ENCODE measurements at regions not wholly inside any gene's neighbourhood (a gene's known extent, or its start where the extent isn't known, plus 50 kb on each side); places are given as distances from the start of the nearest gene placed in this dataset.

- DNase-seq (ENCODE audit: low read depth), result no peak
Observed at GRCh38 chr13:91079176-91079575, 268.3 kb upstream of the MIR17HG start.

GRCh38 chr13:91085127-91085526 is 262.4 kb upstream of the MIR17HG start:
- peak; percentile 89 for DNase-seq (ENCODE audit: low read depth)

- no peak for DNase-seq (ENCODE audit: low read depth)
Observed at GRCh38 chr13:91086936-91087716, 260.4 kb upstream of the MIR17HG start.

GRCh38 chr13:91097269-91097668 is 250.2 kb upstream of the MIR17HG start:
- DNase-seq (ENCODE audit: low read depth), result no peak

- no peak for DNase-seq (ENCODE audit: low read depth)
Observed at GRCh38 chr13:91099877-91100276, 247.6 kb upstream of the MIR17HG start.

- no peak for DNase-seq (ENCODE audit: low read depth)
Observed at GRCh38 chr13:91100944-91101343, 246.5 kb upstream of the MIR17HG start.

- DNase-seq (ENCODE audit: low read depth), result no peak
Observed at GRCh38 chr13:91101381-91101780, 246.1 kb upstream of the MIR17HG start.

GRCh38 chr13:91105270-91105669 is 242.2 kb upstream of the MIR17HG start:
- no peak for DNase-seq (ENCODE audit: low read depth)

GRCh38 chr13:91106565-91106964 is 240.9 kb upstream of the MIR17HG start:
- DNase-seq (ENCODE audit: low read depth), result no peak

GRCh38 chr13:91108315-91108714 is 239.2 kb upstream of the MIR17HG start:
- no peak for DNase-seq (ENCODE audit: low read depth)

- DNase-seq (ENCODE audit: low read depth), result no peak
Observed at GRCh38 chr13:91111476-91112200, 235.8 kb upstream of the MIR17HG start.

GRCh38 chr13:91112201-91112923 is 235.1 kb upstream of the MIR17HG start:
- DNase-seq (ENCODE audit: low read depth), result no peak

GRCh38 chr13:91112924-91113277 is 234.6 kb upstream of the MIR17HG start:
- DNase-seq (ENCODE audit: low read depth), result no peak

- no peak for DNase-seq (ENCODE audit: low read depth)
Observed at GRCh38 chr13:91115776-91116175, 231.7 kb upstream of the MIR17HG start.

- DNase-seq (ENCODE audit: low read depth), result no peak
Observed at GRCh38 chr13:91117351-91117750, 230.1 kb upstream of the MIR17HG start.

- no peak for DNase-seq (ENCODE audit: low read depth)
Observed at GRCh38 chr13:91119643-91120042, 227.8 kb upstream of the MIR17HG start.

GRCh38 chr13:91122766-91123165 is 224.7 kb upstream of the MIR17HG start:
- no peak for DNase-seq (ENCODE audit: low read depth)

- DNase-seq (ENCODE audit: low read depth), result no peak
Observed at GRCh38 chr13:91123456-91124127, 223.9 kb upstream of the MIR17HG start.

- no peak for DNase-seq (ENCODE audit: low read depth)
Observed at GRCh38 chr13:91126806-91127205, 220.7 kb upstream of the MIR17HG start.

- no peak for DNase-seq (ENCODE audit: low read depth)
Observed at GRCh38 chr13:91127995-91128394, 219.5 kb upstream of the MIR17HG start.

GRCh38 chr13:91132381-91132780 is 215.1 kb upstream of the MIR17HG start:
- DNase-seq (ENCODE audit: low read depth), result no peak

GRCh38 chr13:91132786-91133185 is 214.7 kb upstream of the MIR17HG start:
- no peak for DNase-seq (ENCODE audit: low read depth)

Measured in CMK (cell line).